SU-DHL-6 (cell line): ENCODE measurements at regions not wholly inside any gene's neighbourhood (a gene's known extent, or its start where the extent isn't known, plus 50 kb on each side); places are given as distances from the start of the nearest gene placed in this dataset.

Experiments
- H2AFZ ChIP-seq: fragments of 200-600 bp; sonication (generic); 2 replicates; pipeline ENCODE4 v1.6.1; 2014; ENCODE audit warnings: low read depth, mild to moderate bottlenecking, moderate library complexity, mixed read lengths, antibody characterized with exemption, low read length; ENCODE audit not compliant: severe bottlenecking
- H3F3A ChIP-seq: fragments of 200-600 bp; shearing (Covaris generic); 2 replicates; pipeline ENCODE4 v1.6.0; 2016; ENCODE audit warnings: antibody characterized with exemption, mild to moderate bottlenecking; ENCODE audit not compliant: insufficient read depth
- H3K27ac ChIP-seq: fragments of 200-600 bp; sonication (generic); 2 replicates; pipeline ENCODE4 v1.5.1; 2016; ENCODE audit warnings: low read depth, mild to moderate bottlenecking, low read length, moderate library complexity, mixed read lengths
- H3K27me3 ChIP-seq: fragments of 200-600 bp; sonication (generic), shearing (Covaris generic); 2 replicates; pipeline ENCODE4 v1.6.0; 2014; ENCODE audit warnings: mild to moderate bottlenecking, low read length
- H3K36me3 ChIP-seq: fragments of 200-600 bp; sonication (generic); 2 replicates; pipeline ENCODE4 v1.6.1; 2014; ENCODE audit warnings: mild to moderate bottlenecking, low read length, mixed read lengths
- H3K4me2 ChIP-seq: fragments of 300-600, 200-600 bp; shearing (Covaris generic), sonication (generic); 2 replicates; pipeline ENCODE4 v1.6.0; 2014; ENCODE audit warnings: low read length, low read depth, mild to moderate bottlenecking; ENCODE audit not compliant: poor library complexity, severe bottlenecking
- H3K4me3 ChIP-seq: fragments of 200-600 bp; sonication (generic); 2 replicates; pipeline ENCODE4 v1.5.1; 2014; ENCODE audit warnings: antibody characterized with exemption, low read length, mild to moderate bottlenecking, mixed read lengths; ENCODE audit not compliant: insufficient read depth, poor library complexity, severe bottlenecking
- H3K79me2 ChIP-seq: fragments of 200-600 bp; sonication (generic); 2 replicates; pipeline ENCODE4 v1.6.1; 2014; ENCODE audit warnings: mild to moderate bottlenecking, low read length, moderate library complexity; ENCODE audit not compliant: insufficient read depth
- H3K9ac ChIP-seq: fragments of 200-600 bp; sonication (generic); 2 replicates; pipeline ENCODE4 v1.7.0; 2014; ENCODE audit warnings: mild to moderate bottlenecking, low read length
- H3K9me2 ChIP-seq: fragments of 200-600 bp; sonication (generic); replicated peaks from 2 replicates; pipeline ENCODE4 v1.6.1; 2014; ENCODE audit warnings: low read length; ENCODE audit not compliant: insufficient read depth
- H3K9me3 ChIP-seq: fragments of 200-600 bp; sonication (generic); 2 replicates; pipeline ENCODE4 v1.6.1; 2014; ENCODE audit warnings: low read length, mixed read lengths; ENCODE audit not compliant: insufficient read depth
- H4K20me1 ChIP-seq: fragments of 200-600 bp; sonication (generic); 2 replicates; pipeline ENCODE4 v1.6.1; 2014; ENCODE audit warnings: low read depth, mild to moderate bottlenecking, antibody characterized with exemption, low read length, moderate library complexity, mixed read lengths
- EZH2phosphoT487 ChIP-seq: fragments of 200-600 bp; sonication (generic), shearing (Covaris generic); conservative IDR thresholded peaks from 2 replicates; pipeline ENCODE4 v1.6.1; 2018; ENCODE audit warnings: mild to moderate bottlenecking, antibody characterized with exemption, low read length, moderate library complexity, mixed read lengths
- TF ChIP-seq, protein P1 (sequence below): fragments of 200-600 bp; sonication (generic); IDR thresholded peaks from one replicate; pipeline ENCODE4 v1.5.1; 2017; ENCODE audit warnings: antibody characterized with exemption, mild to moderate bottlenecking, low read length, moderate library complexity; ENCODE audit not compliant: insufficient read depth, poor library complexity, severe bottlenecking

DNA sequence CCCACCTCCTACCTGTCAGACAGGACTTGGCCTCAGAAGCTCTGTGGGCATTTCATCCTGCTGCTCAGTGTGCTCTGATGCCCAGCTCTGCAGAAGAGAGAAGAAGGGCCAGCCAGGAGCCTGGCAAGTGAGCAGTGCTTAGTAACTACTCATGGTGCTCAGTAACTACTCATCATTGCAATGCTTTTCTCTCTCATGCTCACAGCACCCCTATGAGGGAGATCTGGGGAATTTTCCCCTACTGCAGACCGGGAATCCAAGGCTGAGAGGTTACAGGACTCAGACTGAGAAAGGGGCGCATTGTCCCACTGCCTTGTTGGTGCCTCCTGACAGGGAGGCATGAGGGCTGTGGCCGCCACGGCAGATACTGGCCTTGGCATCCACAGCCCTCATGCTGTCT, 261.1 kb downstream of the C16orf95 start:
- Histone ChIP-seq H3K9ac (no peak overlapping the region), H3K4me2 (no peak overlapping the region), H3K27me3 (no peaks in the 10 kb centered on the region), H3K9me3 (no peaks in the 10 kb centered on the region), H2AFZ (no peak overlapping the region), H4K20me1 (no peaks in the 10 kb centered on the region), H3K36me3 (no peaks in the 10 kb centered on the region), H3K27ac (no peak overlapping the region), H3F3A (no peaks in the 10 kb centered on the region), H3K79me2 (no peaks in the 10 kb centered on the region), H3K9me2 (no peaks in the 10 kb centered on the region), H3K4me3 (no peak overlapping the region)
- TF ChIP-seq, protein P1, sequence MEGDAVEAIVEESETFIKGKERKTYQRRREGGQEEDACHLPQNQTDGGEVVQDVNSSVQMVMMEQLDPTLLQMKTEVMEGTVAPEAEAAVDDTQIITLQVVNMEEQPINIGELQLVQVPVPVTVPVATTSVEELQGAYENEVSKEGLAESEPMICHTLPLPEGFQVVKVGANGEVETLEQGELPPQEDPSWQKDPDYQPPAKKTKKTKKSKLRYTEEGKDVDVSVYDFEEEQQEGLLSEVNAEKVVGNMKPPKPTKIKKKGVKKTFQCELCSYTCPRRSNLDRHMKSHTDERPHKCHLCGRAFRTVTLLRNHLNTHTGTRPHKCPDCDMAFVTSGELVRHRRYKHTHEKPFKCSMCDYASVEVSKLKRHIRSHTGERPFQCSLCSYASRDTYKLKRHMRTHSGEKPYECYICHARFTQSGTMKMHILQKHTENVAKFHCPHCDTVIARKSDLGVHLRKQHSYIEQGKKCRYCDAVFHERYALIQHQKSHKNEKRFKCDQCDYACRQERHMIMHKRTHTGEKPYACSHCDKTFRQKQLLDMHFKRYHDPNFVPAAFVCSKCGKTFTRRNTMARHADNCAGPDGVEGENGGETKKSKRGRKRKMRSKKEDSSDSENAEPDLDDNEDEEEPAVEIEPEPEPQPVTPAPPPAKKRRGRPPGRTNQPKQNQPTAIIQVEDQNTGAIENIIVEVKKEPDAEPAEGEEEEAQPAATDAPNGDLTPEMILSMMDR = no peak
- no peak for TF ChIP-seq EZH2phosphoT487

DNA sequence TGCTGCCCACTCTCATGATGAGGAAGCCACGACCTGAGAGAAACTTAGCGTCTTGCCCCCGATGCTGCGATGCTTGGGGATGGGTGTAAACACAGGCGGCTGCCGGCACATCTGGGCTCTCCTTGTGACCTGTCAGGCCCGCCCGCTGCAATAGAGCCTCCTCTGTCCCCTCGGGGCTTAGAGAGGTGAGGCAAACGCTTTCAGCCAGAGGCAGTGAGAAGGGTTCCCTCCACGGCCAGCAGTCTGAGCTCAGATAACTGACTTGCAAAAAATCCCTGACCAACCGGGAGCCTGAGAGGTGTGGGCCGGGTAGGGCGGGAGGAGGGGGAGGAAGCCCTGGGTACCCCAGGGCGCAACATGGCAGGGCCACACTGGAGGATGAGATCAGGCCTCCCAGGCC, 260.6 kb downstream of the C16orf95 start:
- H3F3A ChIP-seq = no peaks in the 10 kb centered on the region
- H3K27me3 ChIP-seq = no peaks in the 10 kb centered on the region
- no peaks in the 10 kb centered on the region for H3K9me2 ChIP-seq
- H3K79me2 ChIP-seq = no peaks in the 10 kb centered on the region
- no peaks in the 10 kb centered on the region for H3K9me3 ChIP-seq
- TF ChIP-seq EZH2phosphoT487 = no peak
- TF ChIP-seq, protein P1 = no peak
- no peak overlapping the region for H2AFZ ChIP-seq
- H4K20me1 ChIP-seq = no peaks in the 10 kb centered on the region
- no peaks in the 10 kb centered on the region for H3K36me3 ChIP-seq
- no peak overlapping the region for H3K4me3 ChIP-seq
- no peak overlapping the region for H3K4me2 ChIP-seq
- no peak overlapping the region for H3K27ac ChIP-seq
- no peak overlapping the region for H3K9ac ChIP-seq

DNA sequence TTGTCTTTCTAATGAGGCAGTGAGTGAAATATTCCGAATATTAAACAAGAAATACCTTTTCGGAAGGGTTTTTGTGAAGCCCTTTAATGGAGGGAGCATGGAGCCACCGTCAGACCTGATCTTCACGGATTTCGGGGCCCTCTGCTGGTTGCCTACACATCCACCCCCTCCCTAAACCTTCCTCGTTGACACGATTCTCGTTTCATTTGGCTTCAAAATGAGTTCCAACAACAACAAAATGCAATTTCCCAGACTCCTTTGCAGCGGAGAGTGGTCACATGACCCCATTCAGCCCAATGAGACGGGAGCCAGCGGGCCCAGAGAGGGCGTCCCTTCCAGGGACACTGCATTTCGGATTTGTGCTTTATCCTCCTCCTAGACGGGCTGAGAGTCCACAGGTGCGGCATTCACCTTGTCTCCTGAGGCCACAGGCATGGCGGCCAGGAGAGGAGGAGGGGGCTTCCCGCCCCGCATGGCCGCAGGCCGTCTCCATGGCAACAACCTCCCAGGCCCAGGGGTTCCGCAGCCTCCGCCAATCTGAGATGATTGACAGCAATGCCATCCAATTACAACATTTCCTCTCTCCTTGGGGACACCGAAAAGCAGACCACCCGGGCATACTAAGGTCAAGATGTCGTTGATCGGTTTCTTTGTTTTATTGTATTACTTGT, 259.8 kb downstream of the C16orf95 start:
- Histone ChIP-seq H3K27ac (no peak overlapping the region), H3K4me2 (no peak overlapping the region), H3K9me3 (no peaks in the 10 kb centered on the region), H4K20me1 (no peaks in the 10 kb centered on the region), H3K4me3 (no peak overlapping the region), H3K79me2 (no peaks in the 10 kb centered on the region), H3F3A (no peaks in the 10 kb centered on the region), H3K9ac (no peak overlapping the region), H3K36me3 (no peaks in the 10 kb centered on the region), H2AFZ (no peak overlapping the region), H3K9me2 (no peaks in the 10 kb centered on the region), H3K27me3 (no peaks in the 10 kb centered on the region)
- TF ChIP-seq, protein P1 = no peak
- TF ChIP-seq EZH2phosphoT487 = no peak
